KMS-11 (cell line): ENCODE measurements at regions not wholly inside any gene's neighbourhood (a gene's known extent, or its start where the extent isn't known, plus 50 kb on each side); places are given as distances from the start of the nearest gene placed in this dataset.
"Not testable (repeated sequence)": the region's sequence is repeated elsewhere in the genome, so short reads cannot be mapped to it uniquely, and the experiment has no call there.

Experiments used
- H2AFZ ChIP-seq: fragments of 200-600 bp; sonication (generic); 2 replicates; pipeline ENCODE4 v1.6.1; 2016; ENCODE audit warnings: antibody characterized with exemption, mixed run types, low read depth
- H3K27ac ChIP-seq: fragments of 200-600 bp; sonication (generic); 2 replicates; pipeline ENCODE4 v1.6.1; 2016; ENCODE audit warnings: mild to moderate bottlenecking, mixed run types
- H3K27me3 ChIP-seq: fragments of 200-600 bp; sonication (generic); 2 replicates; pipeline ENCODE4 v1.6.1; 2017; ENCODE audit warnings: mild to moderate bottlenecking, low read depth, mixed run types, moderate library complexity; ENCODE audit not compliant: insufficient read depth
- H3K36me3 ChIP-seq: fragments of 200-600 bp; sonication (generic); 2 replicates; pipeline ENCODE4 v1.6.1; 2017; ENCODE audit warnings: mild to moderate bottlenecking, mixed run types; ENCODE audit not compliant: insufficient read depth
- H3K4me1 ChIP-seq: fragments of 200-600 bp; sonication (generic); 2 replicates; pipeline ENCODE4 v1.6.1; 2016; ENCODE audit warnings: mild to moderate bottlenecking, low read depth, mixed run types; ENCODE audit not compliant: poor library complexity, severe bottlenecking
- H3K4me2 ChIP-seq: fragments of 200-600 bp; sonication (generic); 2 replicates; pipeline ENCODE4 v1.7.0; 2016; ENCODE audit warnings: mild to moderate bottlenecking, mixed run types
- H3K4me3 ChIP-seq: fragments of 200-600 bp; sonication (generic); IDR thresholded peaks from 2 replicates; pipeline ENCODE4 v1.6.1; 2017; ENCODE audit warnings: low read depth, low read length, mixed read lengths; ENCODE audit not compliant: insufficient read depth
- H3K79me2 ChIP-seq: fragments of 200-600 bp; sonication (generic); 2 replicates; pipeline ENCODE4 v1.6.1; 2016; ENCODE audit warnings: low read depth, mixed run types; ENCODE audit not compliant: insufficient read depth
- H3K9ac ChIP-seq: fragments of 200-600 bp; sonication (generic); 2 replicates; pipeline ENCODE4 v1.6.1; 2016; ENCODE audit warnings: mild to moderate bottlenecking, mixed run types
- H4K20me1 ChIP-seq: fragments of 200-600 bp; sonication (generic); 2 replicates; pipeline ENCODE4 v1.6.1; 2016; ENCODE audit warnings: mild to moderate bottlenecking, mixed run types; ENCODE audit not compliant: insufficient read depth
- TF ChIP-seq, protein P1 (sequence below): fragments of 200-600 bp; sonication (generic); conservative IDR thresholded peaks from 2 replicates; pipeline ENCODE4 v1.6.1; 2017; ENCODE audit warnings: low read depth, mild to moderate bottlenecking, antibody characterized with exemption, low read length, moderate library complexity, mixed read lengths

DNA sequence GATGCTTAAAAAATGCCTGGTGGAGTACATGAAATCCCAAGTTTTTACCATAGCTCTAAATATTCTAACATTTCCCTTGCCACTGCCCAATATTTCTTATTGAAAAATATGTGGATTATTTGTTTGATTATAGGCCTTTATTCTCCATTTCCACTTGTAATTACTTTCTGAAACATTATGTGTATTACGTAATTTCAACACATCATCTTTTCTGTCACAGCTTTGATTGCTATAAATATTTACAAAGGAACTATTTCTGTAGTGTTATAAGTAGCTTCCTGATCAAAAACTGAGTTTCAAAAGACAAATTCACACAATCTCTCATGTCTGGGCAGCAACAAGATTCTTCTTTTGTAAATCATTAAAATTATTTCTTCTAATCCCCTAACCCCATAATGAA is 859.6 kb upstream of the CRIM1 start:
- Histone ChIP-seq H3K27me3 (no peaks in the 10 kb centered on the region), H2AFZ (no peak overlapping the region), H3K9ac (no peak overlapping the region), H4K20me1 (no peaks in the 10 kb centered on the region), H3K4me2 (no peak overlapping the region), H3K79me2 (no peaks in the 10 kb centered on the region), H3K4me3 (no peak overlapping the region), H3K27ac (no peak overlapping the region), H3K36me3 (no peaks in the 10 kb centered on the region; the same call in 1 of the 2 replicates), H3K4me1 (no peaks in the 10 kb centered on the region)
- TF ChIP-seq, protein P1, sequence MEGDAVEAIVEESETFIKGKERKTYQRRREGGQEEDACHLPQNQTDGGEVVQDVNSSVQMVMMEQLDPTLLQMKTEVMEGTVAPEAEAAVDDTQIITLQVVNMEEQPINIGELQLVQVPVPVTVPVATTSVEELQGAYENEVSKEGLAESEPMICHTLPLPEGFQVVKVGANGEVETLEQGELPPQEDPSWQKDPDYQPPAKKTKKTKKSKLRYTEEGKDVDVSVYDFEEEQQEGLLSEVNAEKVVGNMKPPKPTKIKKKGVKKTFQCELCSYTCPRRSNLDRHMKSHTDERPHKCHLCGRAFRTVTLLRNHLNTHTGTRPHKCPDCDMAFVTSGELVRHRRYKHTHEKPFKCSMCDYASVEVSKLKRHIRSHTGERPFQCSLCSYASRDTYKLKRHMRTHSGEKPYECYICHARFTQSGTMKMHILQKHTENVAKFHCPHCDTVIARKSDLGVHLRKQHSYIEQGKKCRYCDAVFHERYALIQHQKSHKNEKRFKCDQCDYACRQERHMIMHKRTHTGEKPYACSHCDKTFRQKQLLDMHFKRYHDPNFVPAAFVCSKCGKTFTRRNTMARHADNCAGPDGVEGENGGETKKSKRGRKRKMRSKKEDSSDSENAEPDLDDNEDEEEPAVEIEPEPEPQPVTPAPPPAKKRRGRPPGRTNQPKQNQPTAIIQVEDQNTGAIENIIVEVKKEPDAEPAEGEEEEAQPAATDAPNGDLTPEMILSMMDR: no peak

DNA sequence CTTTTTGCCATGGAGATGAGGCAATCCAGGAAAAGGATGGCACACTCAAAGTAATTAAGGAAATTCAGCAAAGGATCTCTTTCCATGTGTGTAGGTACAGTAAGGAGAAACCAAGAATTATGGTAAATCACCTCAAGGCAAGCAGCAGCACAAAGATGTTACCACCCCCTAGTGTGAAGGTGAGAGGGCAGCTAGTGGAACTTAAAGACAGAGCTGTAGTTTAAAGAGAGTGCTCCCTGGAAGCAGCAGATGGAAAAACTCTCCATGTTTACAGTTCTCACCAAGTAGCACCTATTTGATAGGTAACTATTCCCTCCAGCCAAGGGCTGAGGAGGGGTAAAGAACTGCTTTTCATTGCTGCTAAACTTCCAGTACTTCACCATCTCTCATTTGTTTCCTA is 860.4 kb upstream of the CRIM1 start:
- TF ChIP-seq, protein P1: no peak
- no peak overlapping the region for H3K4me2 ChIP-seq

DNA sequence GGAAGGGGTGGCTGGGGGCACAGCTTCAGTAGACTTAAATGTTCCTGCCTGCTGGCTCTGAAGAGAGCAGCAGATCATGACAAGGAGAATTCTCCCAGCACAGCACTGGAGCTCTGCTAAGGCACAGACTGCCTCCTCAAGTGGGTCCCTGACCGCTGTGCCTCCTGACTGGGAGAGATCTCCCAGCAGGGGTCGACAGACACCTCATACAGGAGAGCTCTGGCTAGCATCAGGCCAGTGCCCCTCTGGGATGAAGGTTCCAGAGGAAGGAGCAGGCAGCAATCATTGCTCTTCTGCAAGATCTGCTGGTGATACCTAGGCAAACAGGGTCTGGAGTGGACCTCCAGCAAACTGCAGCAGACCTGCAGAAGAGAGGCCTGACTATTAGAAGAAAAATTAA is 877.5 kb upstream of the CRIM1 start:
- not testable (repeated sequence) for H3K9ac ChIP-seq, H2AFZ ChIP-seq, H3K27ac ChIP-seq, H4K20me1 ChIP-seq, H3K36me3 ChIP-seq, H3K27me3 ChIP-seq, H3K4me1 ChIP-seq, H3K79me2 ChIP-seq, H3K4me2 ChIP-seq, H3K4me3 ChIP-seq

More for the DNA sequence above, 860.4 kb upstream of the CRIM1 start:
- Histone ChIP-seq H3K36me3 (no peaks in the 10 kb centered on the region; the same call in 1 of the 2 replicates), H3K4me3 (no peak overlapping the region), H4K20me1 (no peaks in the 10 kb centered on the region), H3K4me1 (no peaks in the 10 kb centered on the region), H3K27me3 (no peaks in the 10 kb centered on the region), H2AFZ (no peak overlapping the region), H3K9ac (no peak overlapping the region), H3K27ac (no peak overlapping the region), H3K79me2 (no peaks in the 10 kb centered on the region)

DNA sequence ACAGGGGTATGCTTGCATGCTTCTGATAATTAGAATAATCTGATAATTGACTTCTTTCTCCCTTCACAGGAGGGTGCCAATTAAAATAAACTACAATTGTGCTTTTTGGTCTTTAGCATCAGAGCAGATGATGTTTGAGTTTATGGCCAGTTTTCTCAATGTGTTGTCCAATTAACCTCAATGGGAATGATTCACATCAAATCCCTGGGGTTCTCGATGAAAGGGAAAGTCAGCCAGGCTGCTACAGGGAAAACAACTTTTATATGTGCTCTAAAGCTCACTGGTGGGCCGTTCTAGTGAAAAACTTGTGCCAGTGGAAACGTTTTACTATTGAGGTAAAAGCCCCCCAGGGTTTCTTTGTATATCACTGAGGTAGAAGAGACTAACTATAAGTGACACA is 887.3 kb upstream of the CRIM1 start:
- no peaks in the 10 kb centered on the region for H3K4me1 ChIP-seq
- H3K9ac ChIP-seq: no peak overlapping the region
- no peak overlapping the region for H3K4me3 ChIP-seq
- H3K36me3 ChIP-seq: no peaks in the 10 kb centered on the region
- no peak overlapping the region for H2AFZ ChIP-seq
- H3K27ac ChIP-seq: no peak overlapping the region
- H3K27me3 ChIP-seq: no peaks in the 10 kb centered on the region
- TF ChIP-seq, protein P1: no peak
- no peaks in the 10 kb centered on the region for H3K79me2 ChIP-seq
- no peaks in the 10 kb centered on the region for H4K20me1 ChIP-seq
- H3K4me2 ChIP-seq: no peak overlapping the region

DNA sequence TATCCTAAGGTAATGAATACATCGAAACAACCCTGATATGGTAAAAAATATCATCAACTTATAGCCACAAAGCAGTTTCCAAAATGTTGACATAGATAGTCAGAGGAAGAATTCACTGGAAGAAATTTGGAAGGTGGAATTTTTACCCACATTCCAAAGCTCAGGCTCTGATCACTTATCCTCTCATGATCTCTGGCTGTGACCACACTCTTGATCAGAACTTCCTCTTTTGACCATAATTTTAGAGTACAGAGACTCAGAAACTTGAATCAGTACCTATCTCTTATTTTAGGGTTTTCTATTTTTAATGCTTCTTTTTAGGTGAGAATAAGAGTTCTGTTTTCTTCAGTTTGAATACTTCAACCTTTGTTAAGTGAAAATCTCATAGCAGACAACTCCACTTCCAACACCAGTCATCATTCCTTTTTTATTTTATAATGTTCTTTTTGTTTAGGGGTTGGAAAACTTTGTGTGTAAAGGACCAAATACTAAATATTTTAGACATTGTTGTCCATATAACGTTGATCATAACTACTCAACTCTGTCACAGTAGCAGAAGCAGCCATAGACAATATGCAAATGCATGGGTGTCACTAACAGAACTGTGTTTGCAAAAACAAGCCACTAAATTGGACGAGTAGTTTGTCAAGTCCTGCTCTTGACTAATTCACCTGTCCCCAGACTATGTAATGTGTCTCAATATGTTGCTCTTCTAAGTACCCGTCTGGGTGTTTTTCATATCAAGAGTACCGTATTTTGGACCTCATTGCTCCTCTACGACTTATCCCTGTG is 891.6 kb upstream of the CRIM1 start:
- no peak overlapping the region for H2AFZ ChIP-seq
- no peak overlapping the region for H3K9ac ChIP-seq
- TF ChIP-seq, protein P1: no peak
- H4K20me1 ChIP-seq: no peaks in the 10 kb centered on the region
- H3K79me2 ChIP-seq: no peaks in the 10 kb centered on the region
- H3K36me3 ChIP-seq: no peaks in the 10 kb centered on the region
- no peak overlapping the region for H3K4me2 ChIP-seq
- H3K4me1 ChIP-seq: no peaks in the 10 kb centered on the region
- no peaks in the 10 kb centered on the region for H3K27me3 ChIP-seq
- no peak overlapping the region for H3K27ac ChIP-seq
- no peak overlapping the region for H3K4me3 ChIP-seq
